GM21515 (cell line): ENCODE measurements at regions not wholly inside any gene's neighbourhood (a gene's known extent, or its start where the extent isn't known, plus 50 kb on each side); places are given as distances from the start of the nearest gene placed in this dataset.

ENCODE experiments used
- ATAC-seq: cut with Tn5 transposase; IDR thresholded peaks from one replicate; pipeline ENCODE4 v1.9.1; 2021; ENCODE audit not compliant: unreplicated experiment

DNA sequence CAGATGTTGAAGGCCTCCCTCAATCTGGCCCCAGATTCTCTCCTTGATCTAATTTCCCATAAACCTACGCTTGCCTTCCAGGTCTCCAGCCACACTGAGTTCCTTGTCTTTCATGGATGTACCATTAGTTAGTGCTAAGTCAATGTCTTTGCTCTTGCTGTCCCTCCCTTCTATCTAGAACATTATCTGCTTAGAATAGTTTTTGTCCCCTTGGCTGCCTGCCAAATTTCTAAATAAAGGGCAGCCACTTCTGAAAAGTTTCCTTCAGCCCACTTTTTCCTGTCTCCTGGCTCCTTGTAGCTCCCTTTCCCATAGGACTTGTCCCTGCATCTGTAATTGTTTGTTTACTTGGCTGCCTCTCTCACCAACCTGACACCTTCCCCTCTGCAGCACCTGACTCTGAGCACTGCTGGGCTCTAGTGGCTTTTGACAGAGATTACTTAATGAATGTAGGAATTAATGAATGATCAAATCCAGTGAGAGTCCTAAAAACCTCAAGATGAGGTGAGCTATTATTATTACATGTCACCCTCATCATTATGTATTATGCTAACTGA is 58.3 kb downstream of the CXCL12 start:
- no peak for ATAC-seq

DNA sequence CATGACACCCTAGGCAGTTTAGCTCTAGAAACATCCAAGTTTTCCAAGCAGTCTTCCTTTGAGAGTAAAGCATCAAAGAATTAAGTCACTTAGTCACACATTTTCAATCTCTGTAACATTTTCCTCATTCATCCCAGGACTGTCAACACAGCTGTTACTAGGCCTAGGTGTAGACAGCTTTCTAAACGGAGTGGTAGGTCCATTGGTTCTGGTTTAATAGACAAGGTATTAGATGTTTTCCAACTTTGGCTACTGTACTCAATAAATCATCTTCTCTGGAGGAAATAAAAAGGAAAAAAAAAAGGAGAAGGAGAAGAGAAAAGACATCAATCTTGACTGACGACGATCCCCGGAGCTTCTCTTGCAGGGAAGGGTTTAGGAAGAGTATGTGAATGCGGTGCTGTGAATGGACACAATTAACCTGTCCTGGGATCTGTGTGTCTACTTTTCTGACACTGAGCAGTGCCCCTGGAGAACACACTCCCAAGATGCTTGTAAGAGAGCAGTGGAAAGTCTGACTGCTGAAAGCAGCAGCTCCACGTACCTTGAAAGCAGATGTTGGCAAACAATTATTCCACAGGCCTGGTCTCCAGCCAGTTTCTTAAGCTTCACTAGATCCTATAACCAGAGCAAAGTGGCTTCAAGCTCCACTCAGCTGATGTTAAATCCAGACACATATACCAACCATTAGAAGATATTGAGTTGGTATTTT is 59.1 kb downstream of the CXCL12 start:
- no peak for ATAC-seq

DNA sequence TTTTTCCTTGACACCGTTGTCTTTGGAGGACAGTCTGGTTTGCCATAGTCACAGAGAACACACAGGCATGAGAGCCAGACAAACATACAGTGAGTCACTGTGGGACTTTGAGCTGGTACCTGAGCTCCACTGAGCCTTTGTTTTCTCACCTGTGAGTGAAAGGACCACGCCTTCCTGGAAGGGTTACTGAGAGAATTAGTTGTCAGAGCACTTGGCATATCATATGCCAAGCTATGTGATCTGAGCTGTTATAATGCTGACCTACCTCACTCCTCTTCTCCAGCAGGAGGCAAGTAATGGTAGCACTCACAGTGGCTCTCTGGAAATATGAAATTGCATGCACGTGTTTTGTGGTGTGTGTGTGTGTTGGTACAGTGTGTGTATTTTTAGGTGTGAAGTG is 59.7 kb downstream of the CXCL12 start:
- ATAC-seq = no peak

DNA sequence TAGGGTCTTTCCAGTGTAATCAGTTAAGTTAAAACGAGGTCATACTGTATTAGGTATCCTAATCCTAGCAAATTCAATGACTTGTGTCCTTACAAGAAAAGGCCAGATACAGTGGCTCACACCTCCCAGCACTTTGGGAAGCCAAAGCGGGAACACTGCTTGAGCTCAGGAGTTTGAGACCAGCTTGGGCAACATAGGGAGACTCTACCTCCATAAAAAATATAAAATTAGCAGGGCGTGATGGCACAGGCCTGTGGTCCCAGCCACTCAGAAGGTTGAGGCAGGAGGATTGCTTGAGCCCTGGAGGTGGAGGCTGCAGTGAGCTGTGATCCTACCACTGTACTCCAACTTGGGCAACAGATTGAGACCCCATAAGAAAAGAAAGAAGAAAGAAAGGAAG is 61.1 kb downstream of the CXCL12 start:
- ATAC-seq = no peak

DNA sequence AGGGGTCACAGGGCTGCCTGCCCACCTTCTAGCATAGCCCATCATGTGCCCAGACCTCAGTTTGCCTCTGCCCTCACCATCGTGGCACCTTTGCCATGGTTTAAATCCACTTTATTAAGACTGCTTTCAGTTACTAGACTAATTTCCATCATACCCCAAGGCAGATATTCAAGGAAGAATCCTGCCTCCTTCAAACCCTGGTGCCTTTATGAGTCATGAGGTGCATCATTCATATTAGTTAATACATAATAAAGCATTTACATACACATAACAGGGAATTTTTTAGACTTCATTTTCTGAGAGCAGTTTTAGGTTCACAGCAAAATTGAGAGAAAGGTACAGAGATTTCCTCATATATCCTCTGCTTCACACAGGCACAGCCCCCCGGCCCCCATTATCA is 62.8 kb downstream of the CXCL12 start:
- no peak for ATAC-seq

DNA sequence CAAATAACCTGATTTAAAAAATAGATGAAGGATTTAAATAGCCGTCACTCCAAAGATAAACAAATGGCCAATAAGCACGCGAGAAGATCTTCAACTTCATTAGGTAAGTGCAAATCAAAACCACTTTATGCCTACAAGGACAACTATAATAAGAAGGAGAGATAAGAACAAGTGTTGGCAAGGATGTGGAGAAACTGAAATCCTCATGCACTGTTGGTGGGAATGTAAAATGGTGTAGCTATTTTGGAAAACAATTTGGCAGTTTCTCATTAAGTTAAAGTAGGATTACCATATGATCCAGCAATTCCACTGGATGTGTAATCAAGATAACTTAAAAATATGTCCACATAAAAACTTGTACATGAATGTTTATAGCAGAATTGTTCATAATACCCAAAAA is 64.1 kb downstream of the CXCL12 start:
- no peak for ATAC-seq

DNA sequence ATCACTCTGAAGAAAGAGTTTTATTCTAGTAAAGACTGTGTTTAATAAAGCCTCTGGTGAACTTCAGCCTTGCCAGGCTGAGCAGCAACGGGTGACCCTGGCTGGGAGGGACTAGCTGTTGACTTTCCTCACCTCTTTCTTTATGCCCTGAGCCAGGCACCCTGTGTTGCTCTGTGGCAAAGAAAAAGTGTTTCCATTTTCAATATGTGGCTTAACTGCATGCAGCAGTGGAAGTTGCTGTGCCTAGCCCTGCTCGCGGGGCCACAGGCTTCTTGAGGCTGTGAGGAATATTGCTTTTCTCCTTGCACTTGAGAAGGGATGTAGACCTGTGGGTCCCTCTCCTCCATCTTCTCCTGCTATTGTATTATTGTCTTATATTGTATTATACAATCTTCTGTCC is 67.0 kb downstream of the CXCL12 start:
- ATAC-seq = no peak

DNA sequence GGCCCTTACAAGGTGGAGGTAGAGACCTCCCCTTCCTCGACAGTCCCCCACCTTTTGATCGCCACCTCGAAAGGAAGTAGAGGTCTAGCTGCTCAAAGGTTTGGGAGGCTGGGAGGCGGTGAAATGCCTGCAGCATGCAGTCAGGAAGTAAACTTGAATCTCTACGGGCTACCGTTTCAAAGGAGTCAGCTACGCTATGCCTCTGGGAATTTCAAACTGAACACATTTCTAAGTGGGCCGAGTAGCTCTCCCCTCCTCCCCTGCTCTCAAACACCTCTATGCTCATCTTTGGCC is 68.0 kb downstream of the CXCL12 start:
- ATAC-seq = no peak

DNA sequence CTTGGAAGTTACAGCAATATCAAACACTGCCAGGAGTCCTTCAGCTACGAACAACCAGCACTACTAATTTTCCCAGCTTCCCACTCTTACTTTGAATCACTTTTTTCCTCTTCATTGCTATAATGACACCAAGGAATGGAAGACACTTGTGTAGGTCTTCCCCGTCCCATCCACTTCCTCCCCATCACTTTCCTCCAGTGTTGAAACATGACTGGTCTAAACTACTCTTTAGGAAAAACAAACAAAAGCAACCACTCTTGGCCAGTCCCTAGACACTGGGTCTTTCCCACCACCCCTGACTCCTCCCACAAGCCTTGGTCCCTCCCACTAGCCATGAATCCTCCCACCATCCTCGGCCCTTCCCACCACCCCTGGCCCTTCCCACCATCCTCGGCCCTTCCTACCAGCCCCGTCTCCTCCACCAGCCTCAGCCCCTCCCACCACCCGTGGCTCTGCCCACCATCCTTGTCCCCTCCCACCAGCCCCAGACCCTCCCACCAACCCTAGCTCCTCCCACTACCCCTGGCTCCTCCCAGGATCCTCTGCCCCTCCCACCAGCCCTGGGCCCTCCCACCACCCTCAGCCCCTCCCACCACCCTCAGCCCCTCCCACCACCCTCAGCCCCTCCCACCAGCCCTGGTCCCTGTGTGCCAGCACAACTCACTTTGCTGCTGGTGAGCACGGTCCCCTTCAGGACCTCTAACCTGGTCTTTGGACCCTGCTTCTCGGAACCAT is 68.5 kb downstream of the CXCL12 start:
- ATAC-seq = peak; percentile 62

DNA sequence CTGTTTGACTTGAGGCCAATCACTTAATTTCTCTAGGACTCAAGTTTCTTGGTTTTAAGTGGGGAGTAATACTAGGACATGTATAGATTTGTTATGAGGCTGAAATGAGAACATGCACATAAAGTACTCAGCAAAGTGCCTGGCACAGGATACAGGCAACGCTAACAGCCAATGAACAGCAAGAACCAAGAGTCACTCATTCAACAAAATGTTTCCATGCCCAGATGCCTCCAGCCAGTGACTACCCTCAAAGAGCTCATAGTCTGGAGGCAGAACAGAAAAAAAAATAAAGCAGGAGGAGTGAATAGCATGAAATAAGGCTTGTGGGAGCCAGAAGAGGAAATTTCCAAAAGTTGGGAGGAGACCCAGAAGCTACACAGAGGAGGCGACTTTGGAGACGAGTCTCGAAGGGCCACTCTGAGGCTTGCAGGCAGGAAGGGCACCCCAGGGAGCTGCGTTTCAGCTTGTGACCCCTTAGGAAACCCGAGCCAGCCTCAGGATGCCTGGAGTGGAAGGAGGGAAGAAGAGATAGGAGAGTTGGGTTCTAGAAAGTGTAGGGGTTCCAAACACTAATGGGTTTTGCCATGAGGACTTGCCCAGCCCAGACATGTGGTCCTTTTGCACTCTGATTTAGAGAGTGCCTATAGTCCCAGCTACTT is 70.0 kb downstream of the CXCL12 start:
- no peak for ATAC-seq

DNA sequence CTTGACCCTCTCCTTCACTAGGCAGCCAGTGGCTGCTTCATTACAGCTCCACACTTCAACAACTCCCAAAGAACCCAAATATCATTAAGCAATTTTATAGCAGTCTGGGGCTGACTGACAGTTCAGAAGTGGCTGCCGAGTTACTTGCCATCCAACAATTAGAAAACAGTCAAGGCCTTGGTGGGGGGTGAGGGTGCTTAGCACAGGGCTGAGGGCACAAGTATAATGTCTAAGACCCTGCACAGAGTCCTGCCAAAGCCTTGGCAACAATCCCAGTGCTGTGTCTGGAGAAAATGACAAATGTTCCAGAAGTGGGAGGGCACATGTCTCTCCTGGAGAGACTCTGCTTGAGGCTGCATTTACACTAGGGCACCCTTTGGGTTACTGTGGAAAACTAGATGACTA is 71.1 kb downstream of the CXCL12 start:
- ATAC-seq = no peak

DNA sequence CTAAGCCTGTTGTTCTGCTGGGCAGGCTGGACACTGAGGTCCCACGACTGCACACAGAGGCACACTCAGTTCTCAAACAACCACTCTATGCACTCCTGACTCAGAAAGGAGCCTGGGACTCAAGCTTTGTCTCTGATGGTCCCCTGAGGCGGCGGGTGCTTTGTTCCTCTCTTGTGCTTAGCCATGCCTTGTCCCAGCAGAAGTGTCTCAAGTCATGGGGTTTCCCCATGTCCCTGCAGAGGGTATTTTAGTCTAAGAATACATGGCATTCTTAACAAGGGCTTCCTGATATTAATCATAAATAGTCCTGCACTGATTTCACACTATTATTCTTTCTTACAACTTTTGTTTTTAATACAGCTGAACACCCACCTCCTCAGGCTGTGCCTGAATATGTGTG is 72.5 kb downstream of the CXCL12 start:
- no peak for ATAC-seq

DNA sequence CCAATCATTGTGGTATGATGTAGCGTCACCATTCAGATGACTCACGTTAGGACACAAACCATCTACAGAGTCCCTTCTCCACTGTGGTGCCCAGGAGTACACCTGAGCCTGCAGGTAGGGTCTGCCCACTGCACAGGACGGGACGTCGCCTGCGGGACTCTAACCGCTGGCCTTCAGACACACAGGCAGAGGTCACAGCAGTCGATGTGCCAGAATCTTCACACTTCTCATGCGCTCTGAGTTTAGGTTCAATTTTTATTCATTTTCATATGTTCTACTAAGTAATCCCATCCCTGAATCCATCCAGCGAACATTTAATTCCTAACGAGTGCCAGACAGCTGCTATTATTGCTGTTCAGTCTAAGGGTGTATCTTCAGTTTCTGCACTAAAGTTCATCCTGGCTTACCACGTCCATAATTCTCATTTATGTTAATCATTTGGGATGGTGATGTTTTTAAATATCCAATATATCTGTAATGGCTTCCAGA is 73.3 kb downstream of the CXCL12 start:
- no peak for ATAC-seq

DNA sequence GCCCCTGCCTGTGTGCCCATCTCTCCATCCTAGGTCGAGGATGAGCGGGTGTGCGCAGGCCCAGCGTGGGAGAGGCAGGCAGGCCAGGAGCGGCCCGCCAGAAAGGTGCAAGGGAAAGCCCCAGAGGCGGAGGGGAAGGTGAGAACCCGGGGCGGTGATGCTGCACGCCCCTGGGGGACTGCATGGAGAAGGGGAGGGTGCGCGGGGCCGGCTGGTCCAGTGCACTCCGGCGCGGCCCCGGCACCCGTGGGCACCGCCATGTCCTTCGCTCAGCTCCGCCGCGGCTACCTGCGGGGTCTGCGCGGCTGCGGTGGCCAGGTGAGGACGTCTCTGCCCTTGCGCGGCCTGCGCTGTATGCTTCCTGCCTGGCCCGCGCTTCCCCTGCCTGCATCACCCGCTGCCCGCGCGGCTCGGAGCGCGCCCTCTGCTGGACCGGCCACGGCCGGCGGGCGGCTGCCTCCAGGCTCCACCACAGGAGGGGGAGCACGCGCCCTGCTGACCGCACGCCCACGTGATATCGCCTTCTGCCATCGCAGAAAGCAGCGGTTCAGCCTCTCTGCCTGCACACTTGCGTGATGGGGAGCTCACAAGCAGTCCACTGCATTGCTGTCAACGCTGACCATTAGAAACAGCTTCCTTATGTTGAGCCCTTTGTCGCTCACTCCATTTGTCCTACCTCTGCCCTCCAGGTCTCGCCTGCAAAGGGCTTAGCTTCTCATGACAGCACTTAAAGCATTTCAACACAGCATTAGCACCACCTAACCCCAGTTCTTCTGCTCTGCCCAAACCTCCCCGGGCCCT is 73.9 kb downstream of the CXCL12 start:
- ATAC-seq = peak; percentile 94

DNA sequence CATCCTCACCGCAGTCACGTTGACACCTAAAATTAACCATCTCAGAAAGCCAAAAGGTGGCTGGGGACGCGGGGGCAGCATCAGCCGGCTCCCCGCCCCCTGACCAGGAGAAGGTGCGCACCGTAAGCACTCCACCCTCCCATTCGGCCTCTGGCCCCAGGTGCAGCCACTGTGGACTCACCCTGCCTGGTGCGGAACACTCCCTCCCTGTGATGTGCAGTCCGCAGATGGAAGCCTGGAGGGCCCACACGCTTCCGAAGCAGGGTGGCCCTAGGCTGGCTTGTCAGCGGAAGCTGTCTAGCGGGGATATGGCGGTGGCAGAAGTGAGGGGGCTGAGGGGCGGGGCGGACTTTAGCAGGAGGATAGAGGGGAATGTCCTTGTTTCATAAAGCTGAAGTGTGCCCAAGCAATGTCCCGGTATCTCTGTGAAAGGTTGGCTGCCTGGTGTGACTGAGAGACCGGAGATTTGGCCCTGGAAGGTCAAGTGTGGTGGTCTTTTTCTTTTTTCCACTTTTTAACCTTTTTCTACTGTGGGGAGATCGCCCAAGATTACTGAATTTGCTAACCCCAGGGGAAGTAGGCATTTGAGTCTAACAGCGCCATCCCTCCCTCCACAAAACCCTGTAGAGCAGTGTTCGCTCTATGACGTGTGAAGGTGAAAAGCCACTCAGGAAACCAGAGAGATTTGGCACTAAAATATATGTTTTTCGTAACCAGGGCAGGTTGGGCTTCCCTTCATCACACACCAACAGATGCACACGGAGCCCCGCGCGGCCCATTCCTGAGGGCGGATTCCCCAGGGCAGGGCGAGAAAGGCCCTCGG is 74.7 kb downstream of the CXCL12 start:
- ATAC-seq = no peak

DNA sequence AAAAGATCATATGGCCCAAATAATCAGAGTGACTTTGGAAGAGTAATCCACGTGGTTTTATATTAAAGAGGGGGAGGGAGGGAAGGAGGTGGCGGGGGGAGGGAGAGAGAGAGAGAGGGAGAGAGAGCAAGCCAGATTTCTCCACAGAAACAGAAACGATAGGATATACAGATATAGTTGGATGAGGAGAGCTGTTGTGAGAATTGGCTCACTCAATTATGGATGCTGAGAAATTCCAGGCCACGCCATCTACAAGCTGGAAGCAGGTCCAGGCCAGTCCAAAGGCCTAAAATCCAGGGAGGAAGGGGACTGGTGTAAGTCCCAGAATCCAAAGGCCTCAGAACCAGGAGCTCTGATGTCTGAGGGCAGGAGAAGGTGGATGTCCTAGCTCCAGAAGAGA is 75.5 kb downstream of the CXCL12 start:
- ATAC-seq = no peak

DNA sequence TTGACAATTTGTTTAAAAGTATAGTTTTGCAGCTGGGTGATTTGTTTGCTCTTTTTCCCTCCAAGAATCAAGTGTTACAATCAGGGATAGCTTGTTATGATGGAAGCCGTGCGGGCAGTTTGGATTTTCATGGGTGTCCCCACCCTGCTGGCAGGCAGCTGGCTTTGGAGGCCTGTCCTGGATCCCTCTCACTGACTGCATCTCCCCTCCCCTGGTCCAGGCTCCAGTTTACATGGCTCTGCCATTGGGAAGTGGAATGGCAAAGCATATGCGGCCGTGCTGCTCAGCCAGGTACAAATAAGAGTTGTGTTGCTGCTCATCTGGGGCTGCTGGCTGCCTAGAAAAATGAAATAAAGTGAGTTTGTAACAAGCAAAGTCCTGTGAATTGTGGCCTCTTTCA is 76.0 kb downstream of the CXCL12 start:
- no peak for ATAC-seq

DNA sequence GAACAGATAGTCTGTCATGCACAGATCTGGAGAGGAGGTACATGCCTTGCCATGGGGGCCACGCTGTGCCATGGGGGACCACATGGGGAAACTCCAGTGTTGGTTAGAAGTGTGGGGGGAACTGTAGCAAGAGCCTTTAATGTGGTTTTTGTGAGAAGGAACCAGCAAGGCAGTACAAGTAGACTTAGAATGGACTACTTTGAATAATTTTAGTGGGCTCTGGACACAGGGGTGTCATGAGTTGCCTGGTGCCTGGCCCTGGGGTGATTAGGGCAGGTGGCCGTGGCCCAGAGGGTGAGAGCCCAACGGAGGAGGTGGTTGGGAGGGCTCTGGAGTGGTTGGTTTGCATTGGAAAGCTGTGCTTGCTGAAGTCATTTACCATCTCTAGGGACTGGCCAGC is 77.2 kb downstream of the CXCL12 start:
- no peak for ATAC-seq

DNA sequence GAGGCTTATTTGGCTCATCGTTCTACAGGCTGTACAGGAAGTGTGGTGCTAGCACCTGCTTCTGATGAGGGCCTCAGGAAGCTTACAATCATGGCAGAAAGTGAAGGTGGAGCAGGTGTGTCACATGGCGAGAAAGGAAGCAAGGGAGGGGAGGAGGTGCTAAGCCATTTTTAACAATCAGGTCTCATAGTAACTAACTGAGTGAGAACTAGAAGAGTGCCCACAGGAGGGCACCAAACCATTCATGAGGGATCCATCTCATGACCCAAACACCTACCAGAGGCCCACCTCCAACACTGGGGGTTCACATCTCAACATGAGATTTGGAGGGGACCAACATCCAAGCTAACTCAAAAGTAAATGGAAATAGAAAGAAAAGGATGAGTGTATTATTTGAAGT is 78.1 kb downstream of the CXCL12 start:
- no peak for ATAC-seq

DNA sequence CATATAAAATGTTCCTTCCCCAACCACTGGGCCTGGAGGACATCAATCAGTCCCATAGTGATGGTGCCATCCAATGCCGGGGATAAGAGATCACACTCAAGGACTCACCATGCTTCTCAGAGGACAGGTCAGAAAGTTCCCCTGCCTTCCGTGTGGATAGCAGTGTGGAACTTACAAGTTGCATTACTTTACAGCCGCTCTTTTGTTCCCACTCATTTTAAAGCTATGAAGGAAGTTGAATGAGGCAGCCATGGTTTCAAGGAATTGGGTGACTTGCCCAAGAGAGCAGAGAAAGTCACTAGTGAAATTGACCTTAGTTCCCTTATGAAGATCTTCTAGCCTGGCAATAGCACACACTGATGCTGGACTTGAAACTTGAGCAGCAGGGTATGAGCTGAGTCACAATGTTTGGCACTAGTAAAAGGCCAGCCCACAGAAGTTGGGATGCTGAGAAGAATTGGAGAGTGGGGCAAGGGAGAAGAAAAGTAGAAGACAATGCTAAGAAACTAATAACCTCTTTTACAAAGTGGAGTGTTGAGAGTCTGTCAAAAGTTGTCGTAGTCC is 78.7 kb downstream of the CXCL12 start:
- ATAC-seq = no peak
